CD14-positive monocyte (primary cell): ENCODE measurements at regions not wholly inside any gene's neighbourhood (a gene's known extent, or its start where the extent isn't known, plus 50 kb on each side); places are given as distances from the start of the nearest gene placed in this dataset.

Experiments used
- DNase-seq, 3 donors: peaks; one replicate each; pipeline ENCODE4 v3.0.0-alpha.2; 2011 to 2022
- H2AFZ ChIP-seq: 2 replicates; pipeline ENCODE4 v1.6.0; 2012; ENCODE audit warnings: mild to moderate bottlenecking, low read depth, low read length, inconsistent platforms; ENCODE audit not compliant: insufficient read depth, poor library complexity, severe bottlenecking
- H3K27ac ChIP-seq, 2 donors: 1 replicate in 1 of 2; 2 replicates in 1 of 2; pipeline ENCODE4 v1.5.1; 2012 to 2013; ENCODE audit warnings: low read length in 2 of 2, control low read depth in 1 of 2, inconsistent platforms in 1 of 2, low read depth in 1 of 2, mild to moderate bottlenecking in 1 of 2
- H3K27me3 ChIP-seq, 2 donors: one replicate each; pipeline versions ENCODE4 v1.6.0 to v1.6.1; 2011 to 2013; ENCODE audit warnings: low read length in 2 of 2; ENCODE audit not compliant: control insufficient read depth in 2 of 2, insufficient read depth in 2 of 2
- H3K36me3 ChIP-seq, 2 donors: replicated peaks in 1 of 2; 1 replicate in 1 of 2; 2 replicates in 1 of 2; pipeline versions ENCODE4 v1.5.1 to v1.6.1; 2012 to 2013; ENCODE audit warnings: low read length in 2 of 2, control low read depth in 1 of 2, inconsistent platforms in 1 of 2, mild to moderate bottlenecking in 1 of 2; ENCODE audit not compliant: insufficient read depth in 2 of 2, control insufficient read depth in 1 of 2
- H3K4me1 ChIP-seq, 2 donors: 1 replicate in 1 of 2; 2 replicates in 1 of 2; pipeline versions ENCODE4 v1.5.1 to v1.6.1; 2012 to 2013; ENCODE audit warnings: low read length in 2 of 2, control low read depth in 1 of 2, inconsistent platforms in 1 of 2, mild to moderate bottlenecking in 1 of 2, moderate library complexity in 1 of 2; ENCODE audit not compliant: insufficient read depth in 2 of 2, control insufficient read depth in 1 of 2
- H3K4me2 ChIP-seq: replicated peaks from 2 replicates; pipeline ENCODE3; 2012; ENCODE audit warnings: low read length, moderate library complexity, mild to moderate bottlenecking; ENCODE audit not compliant: poor library complexity, severe bottlenecking; ENCODE audit errors: extremely low read depth
- H3K4me3 ChIP-seq, 3 experiments: fragments of 200-600 bp in 1 of 3; sonication (generic) in 1 of 3; replicated peaks in 1 of 3; 1 replicate in 2 of 3; 2 replicates in 1 of 3; pipeline ENCODE4 v1.5.1; 2011 to 2013; ENCODE audit warnings: low read length in 3 of 3, mild to moderate bottlenecking in 3 of 3, control low read depth in 2 of 3, low read depth in 2 of 3, inconsistent platforms in 1 of 3, moderate library complexity in 1 of 3
- H3K79me2 ChIP-seq: 2 replicates; pipeline ENCODE4 v1.6.0; 2012; ENCODE audit warnings: mild to moderate bottlenecking, control low read depth, inconsistent platforms, low read length, moderate library complexity; ENCODE audit not compliant: insufficient read depth
- H3K9ac ChIP-seq: 2 replicates; pipeline ENCODE4 v1.6.0; 2017; ENCODE audit warnings: low read length, mild to moderate bottlenecking; ENCODE audit not compliant: insufficient read depth, poor library complexity, severe bottlenecking
- H3K9me3 ChIP-seq, 2 donors: replicated peaks in 1 of 2; 1 replicate in 1 of 2; 2 replicates in 1 of 2; pipeline versions ENCODE4 v1.5.1 to v1.6.1; 2012 to 2013; ENCODE audit warnings: low read length in 2 of 2, control low read depth in 1 of 2; ENCODE audit not compliant: control insufficient read depth in 1 of 2, insufficient read depth in 1 of 2
- H4K20me1 ChIP-seq: 2 replicates; pipeline ENCODE4 v1.6.0; 2012; ENCODE audit warnings: mild to moderate bottlenecking, low read length, control low read depth, moderate library complexity; ENCODE audit not compliant: insufficient read depth
- H3K27ac Mint-ChIP-seq, 7 donors: one replicate each; pipeline ENCODE4 v1.8.0; 2020; ENCODE audit warnings: mild to moderate bottlenecking in 7 of 7, mixed read lengths in 7 of 7, moderate library complexity in 6 of 7, inconsistent platforms in 2 of 7
- H3K27me3 Mint-ChIP-seq, 3 donors: one replicate each; pipeline ENCODE4 v1.8.0; 2021 to 2022; ENCODE audit warnings: low read depth in 3 of 3, mild to moderate bottlenecking in 3 of 3, mixed read lengths in 3 of 3, moderate library complexity in 3 of 3, inconsistent platforms in 1 of 3
- H3K36me3 Mint-ChIP-seq, 2 donors: one replicate each; pipeline ENCODE4 v1.8.0; 2020; ENCODE audit warnings: mixed read lengths in 2 of 2, inconsistent platforms in 1 of 2, mild to moderate bottlenecking in 1 of 2
- H3K4me1 Mint-ChIP-seq: one replicate; pipeline ENCODE4 v1.8.0; 2020; ENCODE audit warnings: mild to moderate bottlenecking, mixed read lengths
- H3K4me3 Mint-ChIP-seq, 2 donors: one replicate each; pipeline ENCODE4 v1.8.0; 2020; ENCODE audit warnings: mild to moderate bottlenecking in 2 of 2, mixed read lengths in 2 of 2, moderate library complexity in 1 of 2
- H3K9me3 Mint-ChIP-seq, 7 donors: one replicate each; pipeline ENCODE4 v1.8.0; 2020 to 2022; ENCODE audit warnings: mixed read lengths in 7 of 7, mild to moderate bottlenecking in 6 of 7, moderate library complexity in 6 of 7, inconsistent platforms in 2 of 7
- CTCF ChIP-seq: fragments of 200-600 bp; IDR thresholded peaks from one replicate; pipeline ENCODE4 v1.8.0; 2022; ENCODE audit warnings: antibody characterized with exemption, mild to moderate bottlenecking
- WGBS: methylation state at CpG from one replicate; pipeline ENCODE4 v1.1.5; 2013; ENCODE audit warnings: missing lambda C conversion rate; ENCODE audit not compliant: insufficient coverage; 5-methylcytosine and 5-hydroxymethylcytosine counted together
- intact Hi-C, 2 donors: fragments of 100-400 bp; cut with micrococcal nuclease; formaldehyde crosslinking; loops; one replicate each; pipeline versions ENCODE4 v1.15.0 to v1.15.1; 2023

- Histone ChIP-seq H3K79me2 (no peaks in the 10 kb centered on the region), H3K4me1 (no peaks in the 10 kb centered on the region), H3K27me3 (peaks cover 6 to 15% of the 10 kb centered on the region in 2 donors), H2AFZ (no peak overlapping the region), H3K9ac (no peak overlapping the region), H3K9me3 (no peaks in the 10 kb centered on the region), H3K27ac (no peak overlapping the region), H3K36me3 (no peaks in the 10 kb centered on the region), H4K20me1 (no peaks in the 10 kb centered on the region), H3K4me2 (no peak overlapping the region), H3K4me3 (no peak overlapping the region)
- 95% methylated on average over 4 of the region's 6 CpGs for WGBS
- no peak for DNase-seq
- no peak overlapping the region for H3K27ac Mint-ChIP-seq
- peaks cover 9 to 23% (median 19%) of the 10 kb centered on the region in 3 donors for H3K27me3 Mint-ChIP-seq
- H3K4me1 Mint-ChIP-seq: no peaks in the 10 kb centered on the region
- intact Hi-C loops: no loop called here
- no peak overlapping the region for H3K4me3 Mint-ChIP-seq
- H3K36me3 Mint-ChIP-seq: no peaks in the 10 kb centered on the region
- peaks cover 0 to 7% (median 2%) of the 10 kb centered on the region in 7 donors for H3K9me3 Mint-ChIP-seq
- TF ChIP-seq CTCF: no peak
These were observed 226.8 kb downstream of the FOXL1 start for GRCh38 chr16:86805188-86805587.

- Mint-ChIP-seq H3K27ac (no peak overlapping the region), H3K4me1 (no peaks in the 10 kb centered on the region), H3K36me3 (no peaks in the 10 kb centered on the region), H3K27me3 (peaks cover 6 to 20% (median 18%) of the 10 kb centered on the region in 3 donors), H3K4me3 (no peak overlapping the region), H3K9me3 (peaks cover 0 to 7% (median 2%) of the 10 kb centered on the region in 7 donors)
- intact Hi-C loops: no loop called here
- H2AFZ ChIP-seq: no peak overlapping the region
- H3K79me2 ChIP-seq: no peaks in the 10 kb centered on the region
- no peaks in the 10 kb centered on the region for H3K4me1 ChIP-seq
- H3K27ac ChIP-seq: no peak overlapping the region
- no peaks in the 10 kb centered on the region for H4K20me1 ChIP-seq
- H3K9me3 ChIP-seq: no peaks in the 10 kb centered on the region
- H3K9ac ChIP-seq: no peak overlapping the region
- DNase-seq: no peak
- H3K4me3 ChIP-seq: no peak overlapping the region
- H3K36me3 ChIP-seq: no peaks in the 10 kb centered on the region
- peaks cover 0 to 12% of the 10 kb centered on the region in 2 donors for H3K27me3 ChIP-seq
- no peak for TF ChIP-seq CTCF
- WGBS: 95% methylated on average over 17 of the region's 20 CpGs
- H3K4me2 ChIP-seq: no peak overlapping the region
These were observed 228.0 kb downstream of the FOXL1 start for GRCh38 chr16:86806181-86806837.
